RWPE2 (cell line): ENCODE measurements at regions not wholly inside any gene's neighbourhood (a gene's known extent, or its start where the extent isn't known, plus 50 kb on each side); places are given as distances from the start of the nearest gene placed in this dataset.

Experiments used
- ATAC-seq: fragments of 200-7000 bp; cut with Tn5 transposase; 3 replicates; pipeline ENCODE4 v1.9.1; 2021; ENCODE audit warnings: low read depth
- DNase-seq: peaks from one replicate; pipeline ENCODE4 v3.0.0-alpha.2; 2020; ENCODE audit warnings: low spot score
- H3K27ac ChIP-seq: fragments of 450-650 bp; 2 replicates; pipeline ENCODE4 v1.5.1; 2017; ENCODE audit warnings: mild to moderate bottlenecking; ENCODE audit not compliant: poor library complexity, severe bottlenecking
- H3K27me3 ChIP-seq: fragments of 250-450 bp; sonication (Bioruptor Pico); 2 replicates; pipeline ENCODE4 v1.5.1; 2021; ENCODE audit warnings: mild to moderate bottlenecking, moderate library complexity; ENCODE audit not compliant: insufficient read depth, poor library complexity, severe bottlenecking
- H3K36me3 ChIP-seq: fragments of 250-450 bp; sonication (Bioruptor Pico); 2 replicates; pipeline ENCODE4 v1.5.1; 2020; ENCODE audit warnings: low read depth, mild to moderate bottlenecking, moderate library complexity
- H3K4me1 ChIP-seq: fragments of 250-450 bp; sonication (Bioruptor Pico); 2 replicates; pipeline ENCODE4 v1.5.1; 2021; ENCODE audit warnings: mild to moderate bottlenecking, moderate library complexity; ENCODE audit not compliant: insufficient read depth, poor library complexity, severe bottlenecking
- H3K4me3 ChIP-seq: fragments of 250-450 bp; sonication (Bioruptor Pico); 2 replicates; pipeline ENCODE4 v1.5.1; 2021; ENCODE audit warnings: mild to moderate bottlenecking, moderate library complexity; ENCODE audit not compliant: severe bottlenecking
- H3K9me3 ChIP-seq: fragments of 250-450 bp; sonication (Bioruptor Pico); 2 replicates; pipeline ENCODE4 v1.5.1; 2021; ENCODE audit warnings: mild to moderate bottlenecking, moderate library complexity; ENCODE audit not compliant: severe bottlenecking
- TF ChIP-seq, protein P1 (sequence below): fragments of 450-650 bp; IDR thresholded peaks from one replicate; pipeline ENCODE4 v1.5.1; 2017; ENCODE audit warnings: mild to moderate bottlenecking, moderate library complexity; ENCODE audit not compliant: poor library complexity, severe bottlenecking

DNA sequence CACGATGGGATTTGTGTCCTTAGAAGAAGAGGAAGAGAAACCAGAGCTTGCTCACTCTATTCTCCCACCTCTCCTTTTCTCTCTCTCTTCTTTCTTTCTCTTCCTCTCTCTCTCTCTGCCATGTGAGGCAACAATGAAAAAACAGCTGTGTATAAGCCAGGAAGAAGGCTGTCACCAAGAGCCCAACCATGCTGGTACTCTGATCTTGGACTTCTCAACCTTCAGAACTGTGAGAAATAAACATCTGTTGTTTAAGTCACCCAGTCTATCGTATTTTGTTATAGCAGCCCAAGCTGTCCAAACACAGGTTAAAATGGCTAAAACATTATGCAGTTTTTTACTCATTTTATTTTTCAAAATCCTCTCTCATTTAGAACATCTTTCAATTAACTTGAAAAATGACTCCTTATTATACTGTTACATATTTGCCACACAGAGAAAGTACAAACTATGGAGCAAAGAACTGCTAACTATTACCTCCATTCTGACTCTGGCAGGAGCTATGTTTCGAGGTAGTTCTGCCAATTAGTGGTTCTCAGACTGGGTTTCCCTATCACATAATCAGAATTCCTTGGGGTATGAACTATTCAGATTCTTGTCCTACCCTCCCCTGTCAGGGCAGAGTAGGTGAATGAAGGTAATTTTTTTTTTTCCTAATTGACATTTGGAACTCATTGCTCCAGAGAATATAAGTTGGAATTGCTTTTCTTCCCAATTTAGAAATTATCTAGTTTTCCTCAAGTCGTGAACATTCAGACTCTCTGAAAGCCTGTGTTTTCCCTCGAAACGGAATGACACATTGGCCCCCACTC is 434.6 kb downstream of the ENC1 start:
- TF ChIP-seq, protein P1, sequence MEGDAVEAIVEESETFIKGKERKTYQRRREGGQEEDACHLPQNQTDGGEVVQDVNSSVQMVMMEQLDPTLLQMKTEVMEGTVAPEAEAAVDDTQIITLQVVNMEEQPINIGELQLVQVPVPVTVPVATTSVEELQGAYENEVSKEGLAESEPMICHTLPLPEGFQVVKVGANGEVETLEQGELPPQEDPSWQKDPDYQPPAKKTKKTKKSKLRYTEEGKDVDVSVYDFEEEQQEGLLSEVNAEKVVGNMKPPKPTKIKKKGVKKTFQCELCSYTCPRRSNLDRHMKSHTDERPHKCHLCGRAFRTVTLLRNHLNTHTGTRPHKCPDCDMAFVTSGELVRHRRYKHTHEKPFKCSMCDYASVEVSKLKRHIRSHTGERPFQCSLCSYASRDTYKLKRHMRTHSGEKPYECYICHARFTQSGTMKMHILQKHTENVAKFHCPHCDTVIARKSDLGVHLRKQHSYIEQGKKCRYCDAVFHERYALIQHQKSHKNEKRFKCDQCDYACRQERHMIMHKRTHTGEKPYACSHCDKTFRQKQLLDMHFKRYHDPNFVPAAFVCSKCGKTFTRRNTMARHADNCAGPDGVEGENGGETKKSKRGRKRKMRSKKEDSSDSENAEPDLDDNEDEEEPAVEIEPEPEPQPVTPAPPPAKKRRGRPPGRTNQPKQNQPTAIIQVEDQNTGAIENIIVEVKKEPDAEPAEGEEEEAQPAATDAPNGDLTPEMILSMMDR, result no peak
- no peaks in the 10 kb centered on the region for H3K27me3 ChIP-seq
- no peaks in the 10 kb centered on the region for H3K36me3 ChIP-seq
- peaks cover 29% of the 10 kb centered on the region for H3K4me1 ChIP-seq
- H3K27ac ChIP-seq, result no peak overlapping the region
- DNase-seq, result no peak
- ATAC-seq, result no peak
- H3K4me3 ChIP-seq, result no peak overlapping the region
- H3K9me3 ChIP-seq, result no peaks in the 10 kb centered on the region

DNA sequence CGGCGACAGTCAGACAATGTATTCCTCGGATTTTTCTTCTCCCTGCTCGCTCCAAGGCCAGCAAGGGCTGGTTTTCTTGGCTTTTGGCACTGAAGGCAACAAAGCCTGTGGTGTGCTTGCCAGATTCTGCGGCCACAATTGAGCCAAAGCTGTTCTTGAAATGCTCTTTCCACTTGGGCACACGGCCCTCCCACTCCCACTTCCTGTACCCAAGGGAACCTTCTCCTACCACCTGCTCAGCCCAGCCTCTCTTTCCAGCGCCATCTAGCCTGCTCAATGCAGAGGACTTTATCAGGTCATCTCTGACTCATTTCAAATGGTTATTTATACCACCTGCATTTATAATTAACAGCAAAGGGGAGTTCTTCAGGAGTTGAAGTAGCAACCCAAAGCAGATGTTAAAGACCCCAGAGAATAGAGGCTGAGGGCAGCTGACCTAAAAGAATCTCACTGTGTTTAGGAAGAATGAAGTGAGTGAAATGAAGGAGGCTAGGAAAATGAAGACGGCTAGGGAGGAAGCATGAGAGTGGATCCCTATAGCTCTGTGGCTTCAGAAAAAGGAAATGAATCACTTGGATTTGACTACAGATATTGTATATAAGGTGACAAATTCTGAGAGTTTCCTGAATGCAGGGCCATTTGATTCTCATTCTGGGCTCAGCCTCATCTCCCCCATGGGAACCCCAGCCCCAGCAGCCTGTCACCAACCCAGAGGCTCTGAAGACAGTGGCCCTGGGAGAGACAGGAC is 439.0 kb downstream of the ENC1 start:
- Histone ChIP-seq H3K9me3 (no peaks in the 10 kb centered on the region), H3K4me3 (no peak overlapping the region), H3K27me3 (no peaks in the 10 kb centered on the region), H3K27ac (peak overlapping the region; percentile 29), H3K36me3 (no peaks in the 10 kb centered on the region), H3K4me1 (peaks cover 31% of the 10 kb centered on the region)
- no peak for DNase-seq
- peak; percentile 56 for ATAC-seq
- TF ChIP-seq, protein P1, result peak; percentile 20

DNA sequence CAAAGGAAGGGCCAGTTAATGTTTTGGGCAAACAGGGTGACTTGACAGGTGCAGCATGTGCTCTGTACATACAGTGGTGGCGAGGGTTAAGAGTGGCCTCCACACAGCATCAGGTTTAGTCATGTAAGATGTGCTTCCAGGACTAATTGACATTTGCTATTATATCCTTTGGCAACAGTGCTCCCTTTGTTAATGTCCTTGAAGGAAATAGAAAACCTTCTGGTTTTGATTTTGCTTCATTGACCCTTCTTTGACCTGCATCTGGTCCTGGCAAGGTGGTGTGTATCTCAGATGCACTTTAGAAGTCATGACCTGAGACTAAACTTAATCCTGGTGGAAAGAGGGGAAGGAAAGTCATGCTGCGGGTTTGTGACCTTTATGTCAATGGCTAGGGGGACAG is 440.0 kb downstream of the ENC1 start:
- H3K4me3 ChIP-seq, result no peak overlapping the region
- no peak overlapping the region for H3K27ac ChIP-seq
- H3K36me3 ChIP-seq, result no peaks in the 10 kb centered on the region
- no peak for DNase-seq
- peaks cover 22% of the 10 kb centered on the region for H3K4me1 ChIP-seq
- H3K9me3 ChIP-seq, result no peaks in the 10 kb centered on the region
- H3K27me3 ChIP-seq, result no peaks in the 10 kb centered on the region
- TF ChIP-seq, protein P1, result no peak
- ATAC-seq, result no peak

DNA sequence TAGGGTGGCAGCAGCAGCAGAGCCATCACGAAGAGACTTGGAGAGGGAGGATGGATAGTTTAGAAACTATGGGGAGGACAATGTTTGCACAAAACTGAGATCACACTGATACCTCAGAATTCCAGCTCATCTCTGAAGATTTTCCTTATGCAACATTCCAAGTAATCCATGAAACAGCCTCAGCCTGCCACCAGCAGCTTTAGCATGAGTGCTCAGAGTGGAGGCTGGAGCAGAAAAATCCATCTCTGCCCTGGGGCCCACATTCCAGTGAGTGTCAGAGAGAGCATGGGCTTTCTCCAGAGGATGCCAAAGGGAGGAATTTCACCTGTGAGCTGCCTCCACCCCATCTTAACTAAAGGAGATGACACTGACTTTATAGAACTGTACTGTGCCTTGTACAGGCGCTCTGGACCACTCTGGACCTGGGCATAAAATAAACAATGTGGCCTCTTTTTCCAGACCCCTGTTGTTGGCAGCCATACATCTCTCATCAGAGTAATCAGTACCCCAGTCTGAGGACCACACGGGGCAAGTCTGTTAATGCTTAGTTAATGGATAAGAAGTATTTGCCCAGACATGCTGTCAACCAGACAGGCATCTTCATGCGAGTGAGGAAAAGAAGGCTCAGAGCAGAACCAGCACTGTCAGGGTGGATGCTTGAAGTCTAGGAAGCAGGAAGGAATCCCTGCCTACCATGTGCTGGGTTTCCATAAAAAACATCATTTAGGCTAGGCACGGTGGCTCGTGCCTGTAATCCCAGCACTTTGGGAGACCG is 440.9 kb downstream of the ENC1 start:
- Histone ChIP-seq H3K4me3 (no peak overlapping the region), H3K27me3 (no peaks in the 10 kb centered on the region), H3K9me3 (no peaks in the 10 kb centered on the region), H3K27ac (no peak overlapping the region), H3K4me1 (peaks cover 22% of the 10 kb centered on the region), H3K36me3 (no peaks in the 10 kb centered on the region)
- DNase-seq (no peak), ATAC-seq (peak; percentile 84)
- TF ChIP-seq, protein P1, result no peak
